ENCODE measurements at regions not wholly inside any gene's neighbourhood (a gene's known extent, or its start where the extent isn't known, plus 50 kb on each side); places are given as distances from the start of the nearest gene placed in this dataset.

DNA sequence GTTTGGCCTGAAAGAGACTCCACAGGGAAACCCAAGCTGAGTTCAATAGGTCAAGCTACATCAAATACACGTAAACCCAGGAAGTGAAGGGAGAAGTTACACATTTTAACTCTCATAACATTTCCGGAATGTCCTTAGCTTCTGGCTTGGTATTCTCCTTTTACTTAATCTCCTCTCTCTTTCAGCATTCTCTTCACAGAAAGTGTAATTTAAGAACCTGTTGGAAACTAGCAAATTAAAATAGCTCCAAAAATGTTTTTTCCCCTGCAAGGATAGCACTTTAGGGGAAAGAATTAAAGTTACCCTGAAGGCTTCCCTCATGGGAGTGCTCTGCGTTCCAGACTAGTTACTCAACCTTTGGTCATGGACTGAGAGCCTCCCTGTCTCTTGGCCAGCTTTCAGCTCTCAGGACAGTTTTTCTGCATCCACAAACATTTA lies 292.7 kb upstream of the TARS1 start:
- TF ChIP-seq EZH2 (IDR thresholded peaks at IDR 0.05; ENCODE audit: insufficient read depth, low read length), result no peak
- TF ChIP-seq, protein P1, sequence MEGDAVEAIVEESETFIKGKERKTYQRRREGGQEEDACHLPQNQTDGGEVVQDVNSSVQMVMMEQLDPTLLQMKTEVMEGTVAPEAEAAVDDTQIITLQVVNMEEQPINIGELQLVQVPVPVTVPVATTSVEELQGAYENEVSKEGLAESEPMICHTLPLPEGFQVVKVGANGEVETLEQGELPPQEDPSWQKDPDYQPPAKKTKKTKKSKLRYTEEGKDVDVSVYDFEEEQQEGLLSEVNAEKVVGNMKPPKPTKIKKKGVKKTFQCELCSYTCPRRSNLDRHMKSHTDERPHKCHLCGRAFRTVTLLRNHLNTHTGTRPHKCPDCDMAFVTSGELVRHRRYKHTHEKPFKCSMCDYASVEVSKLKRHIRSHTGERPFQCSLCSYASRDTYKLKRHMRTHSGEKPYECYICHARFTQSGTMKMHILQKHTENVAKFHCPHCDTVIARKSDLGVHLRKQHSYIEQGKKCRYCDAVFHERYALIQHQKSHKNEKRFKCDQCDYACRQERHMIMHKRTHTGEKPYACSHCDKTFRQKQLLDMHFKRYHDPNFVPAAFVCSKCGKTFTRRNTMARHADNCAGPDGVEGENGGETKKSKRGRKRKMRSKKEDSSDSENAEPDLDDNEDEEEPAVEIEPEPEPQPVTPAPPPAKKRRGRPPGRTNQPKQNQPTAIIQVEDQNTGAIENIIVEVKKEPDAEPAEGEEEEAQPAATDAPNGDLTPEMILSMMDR (IDR thresholded peaks at IDR 0.05; ENCODE audit: insufficient read depth, low read depth, low read length), result no peak
